Body of pancreas (tissue), 4 donors: ENCODE measurements at regions not wholly inside any gene's neighbourhood (a gene's known extent, or its start where the extent isn't known, plus 50 kb on each side); places are given as distances from the start of the nearest gene placed in this dataset.

ENCODE experiments used
- CTCF ChIP-seq, 7 experiments: fragments of 450-650 bp in 4 of 7; fragments of 200-600 bp in 3 of 7; sonication (generic) in 3 of 7; IDR thresholded peaks; one replicate each; pipeline ENCODE4 v1.5.1; 2016 to 2019; ENCODE audit warnings: antibody characterized with exemption in 7 of 7
- POLR2A ChIP-seq, 3 donors: fragments of 450-650 bp; IDR thresholded peaks; one replicate each; pipeline ENCODE4 v1.6.1; 2016; ENCODE audit warnings: antibody characterized with exemption in 3 of 3, mild to moderate bottlenecking in 2 of 3

DNA sequence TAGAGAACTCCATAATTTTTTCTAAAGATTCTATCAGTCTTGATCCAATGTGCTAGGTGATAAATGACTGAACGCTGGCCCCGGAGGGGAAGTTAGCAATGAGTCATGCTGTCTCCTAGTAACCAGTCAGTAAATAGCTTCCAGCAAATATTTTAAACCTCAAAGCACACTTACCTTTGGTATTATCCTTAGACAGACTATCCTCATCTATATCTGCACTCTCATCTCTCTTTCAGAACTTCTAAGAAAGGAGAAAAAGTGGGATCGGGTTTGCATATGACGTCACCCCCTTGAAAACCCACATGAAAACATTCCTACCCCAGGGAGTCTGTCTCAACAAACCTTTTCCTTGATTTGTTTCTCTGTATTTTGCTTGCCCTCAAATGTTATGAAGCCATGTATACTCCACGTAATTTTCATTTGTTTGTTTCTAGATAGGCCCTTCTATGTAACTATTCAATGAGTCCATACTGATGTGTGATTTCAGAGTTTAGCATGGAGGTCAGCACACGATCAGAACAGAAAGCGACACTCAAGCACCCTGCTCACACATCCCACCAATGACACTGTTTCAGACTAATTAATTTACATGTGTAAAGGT, 174.9 kb upstream of the NRP1 start:
- TF ChIP-seq CTCF (IDR thresholded peaks at IDR 0.05): no peak
- no peak for TF ChIP-seq POLR2A (IDR thresholded peaks at IDR 0.05)
